ENCODE measurements at regions not wholly inside any gene's neighbourhood (a gene's known extent, or its start where the extent isn't known, plus 50 kb on each side); places are given as distances from the start of the nearest gene placed in this dataset.

DNA sequence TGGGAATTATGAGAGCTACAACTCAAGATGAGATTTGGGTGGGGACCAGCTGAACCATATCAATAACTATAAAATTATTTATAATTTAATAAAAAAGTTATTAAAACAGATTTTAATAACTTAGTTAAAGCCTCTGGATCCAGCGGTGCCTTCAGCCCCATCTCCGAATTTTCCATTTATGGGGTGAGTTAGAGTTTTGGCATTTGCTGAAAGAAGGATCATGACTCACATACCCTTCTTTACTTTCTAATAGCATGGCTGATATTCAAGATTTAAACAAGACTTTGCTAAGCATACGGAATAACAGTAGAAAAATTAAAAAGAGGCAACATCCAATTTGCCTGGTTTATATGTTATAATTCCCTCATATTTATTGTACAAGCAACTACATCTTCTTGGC, 94.5 kb downstream of the RDH14 start:
- DNase-seq (ENCODE audit: low read depth), result no peak

DNA sequence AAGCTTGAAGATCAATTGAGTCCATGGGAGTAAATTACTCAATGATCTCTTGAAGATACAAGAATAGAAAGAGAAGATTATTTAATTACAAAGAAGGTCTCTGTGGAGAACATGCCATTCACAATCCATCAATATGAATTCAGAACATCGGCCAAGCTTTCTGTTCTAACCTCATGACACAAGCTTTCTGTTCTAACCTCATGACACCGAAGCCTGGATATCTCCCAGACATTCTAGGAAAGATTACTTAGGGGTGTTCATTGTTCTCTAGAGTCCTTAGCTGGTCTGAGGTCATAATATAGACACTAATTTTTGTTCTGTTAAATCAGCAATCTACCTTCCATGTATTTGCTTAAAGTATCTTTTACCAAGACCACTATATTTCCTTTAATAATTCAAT, 95.5 kb downstream of the RDH14 start:
- no peak for DNase-seq (ENCODE audit: low read depth)

DNA sequence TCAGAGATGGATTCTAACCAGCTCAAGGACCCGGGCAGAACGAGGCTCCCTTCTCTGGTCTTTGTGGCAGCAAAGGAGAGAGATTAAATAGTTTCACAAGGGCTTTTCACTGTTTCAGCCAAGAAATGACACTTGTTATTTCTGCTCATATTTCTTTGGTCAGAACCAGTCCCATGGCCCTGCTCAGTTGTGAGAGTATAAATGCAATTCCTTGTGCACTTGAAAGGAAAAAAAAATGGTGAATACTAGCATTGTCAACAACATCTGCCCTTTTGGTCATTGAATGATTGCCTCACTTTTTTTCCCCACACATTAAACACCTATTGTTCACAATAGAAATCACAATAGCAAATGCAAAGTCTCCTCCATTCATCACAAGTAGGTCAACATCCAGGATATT, 104.4 kb downstream of the RDH14 start:
- DNase-seq (ENCODE audit: low read depth), result no peak

DNA sequence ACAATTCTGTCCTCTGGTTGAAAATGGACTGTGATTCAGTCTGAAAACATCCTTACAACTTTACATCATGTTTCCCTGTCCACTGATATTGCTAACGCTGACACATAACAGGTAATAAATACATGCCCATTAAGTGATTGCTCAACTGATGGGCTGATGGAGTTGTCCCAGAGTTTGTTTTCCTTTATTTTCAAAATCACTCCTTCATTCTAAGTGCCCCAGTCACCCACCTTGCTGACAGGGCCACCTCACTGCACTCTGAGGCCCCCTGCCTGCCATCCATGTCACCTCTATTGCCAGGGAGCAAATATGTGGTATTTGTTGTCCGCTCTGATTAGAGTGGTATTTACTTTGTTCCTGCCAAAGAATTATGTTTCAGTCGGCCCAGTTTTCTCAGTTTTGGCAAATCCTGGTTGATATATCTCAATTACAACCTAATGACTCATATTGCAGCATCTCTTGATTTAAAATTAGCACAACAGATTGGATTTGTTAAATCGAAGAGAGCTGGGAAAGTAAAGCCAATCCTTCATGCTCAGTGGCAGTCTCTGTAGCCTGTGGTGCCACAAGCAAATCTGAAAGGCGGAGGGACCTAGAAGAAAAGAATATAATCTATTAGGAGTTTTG, 105.1 kb downstream of the RDH14 start:
- peak; percentile 37 for DNase-seq (ENCODE audit: low read depth)

DNA sequence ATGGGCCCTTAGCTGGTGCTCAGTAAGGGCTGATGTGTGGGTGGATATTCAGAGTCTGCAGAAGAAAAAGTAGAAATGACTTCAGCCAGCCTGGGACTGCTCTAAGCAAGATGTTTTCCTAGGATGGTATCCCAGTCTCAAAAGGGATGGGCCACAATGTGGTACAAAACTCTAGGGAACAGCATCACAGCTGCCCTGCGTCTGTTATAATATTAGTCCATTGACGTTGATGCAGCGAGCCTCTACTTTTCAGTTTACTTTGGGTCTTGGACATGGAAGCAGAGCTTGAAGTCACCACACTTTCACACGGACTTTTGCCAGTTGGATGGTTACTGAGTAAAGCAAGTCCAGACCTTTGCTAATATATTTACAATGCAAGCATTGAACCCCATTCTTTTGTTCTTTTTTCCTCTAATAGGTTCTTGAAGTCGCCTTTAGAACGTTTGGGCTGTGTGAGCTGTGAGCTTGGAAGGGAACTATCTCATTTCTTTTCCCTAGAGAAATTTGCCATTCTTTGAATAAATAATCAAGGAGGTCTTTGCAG, 105.7 kb downstream of the RDH14 start:
- no peak for DNase-seq (ENCODE audit: low read depth)

DNA sequence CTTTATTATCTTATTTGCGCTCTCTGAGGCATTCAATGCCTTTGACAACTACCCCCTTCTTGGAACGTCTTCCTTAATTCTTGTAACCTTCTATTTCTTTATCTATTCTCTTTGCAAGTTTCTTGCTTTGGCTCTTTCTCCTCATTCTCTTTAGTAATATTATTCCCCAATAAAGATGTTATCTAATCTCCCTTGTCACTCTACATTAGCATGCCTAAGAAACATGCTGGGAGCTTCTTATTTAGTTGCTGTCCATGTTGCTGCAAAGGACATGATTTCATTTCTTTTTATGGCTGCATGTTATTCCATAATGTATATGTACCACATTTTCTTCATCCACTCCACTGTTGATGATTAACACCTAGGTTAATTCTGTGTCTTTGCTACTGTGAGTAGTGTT, 113.7 kb downstream of the RDH14 start:
- DNase-seq (ENCODE audit: low read depth), result no peak

DNA sequence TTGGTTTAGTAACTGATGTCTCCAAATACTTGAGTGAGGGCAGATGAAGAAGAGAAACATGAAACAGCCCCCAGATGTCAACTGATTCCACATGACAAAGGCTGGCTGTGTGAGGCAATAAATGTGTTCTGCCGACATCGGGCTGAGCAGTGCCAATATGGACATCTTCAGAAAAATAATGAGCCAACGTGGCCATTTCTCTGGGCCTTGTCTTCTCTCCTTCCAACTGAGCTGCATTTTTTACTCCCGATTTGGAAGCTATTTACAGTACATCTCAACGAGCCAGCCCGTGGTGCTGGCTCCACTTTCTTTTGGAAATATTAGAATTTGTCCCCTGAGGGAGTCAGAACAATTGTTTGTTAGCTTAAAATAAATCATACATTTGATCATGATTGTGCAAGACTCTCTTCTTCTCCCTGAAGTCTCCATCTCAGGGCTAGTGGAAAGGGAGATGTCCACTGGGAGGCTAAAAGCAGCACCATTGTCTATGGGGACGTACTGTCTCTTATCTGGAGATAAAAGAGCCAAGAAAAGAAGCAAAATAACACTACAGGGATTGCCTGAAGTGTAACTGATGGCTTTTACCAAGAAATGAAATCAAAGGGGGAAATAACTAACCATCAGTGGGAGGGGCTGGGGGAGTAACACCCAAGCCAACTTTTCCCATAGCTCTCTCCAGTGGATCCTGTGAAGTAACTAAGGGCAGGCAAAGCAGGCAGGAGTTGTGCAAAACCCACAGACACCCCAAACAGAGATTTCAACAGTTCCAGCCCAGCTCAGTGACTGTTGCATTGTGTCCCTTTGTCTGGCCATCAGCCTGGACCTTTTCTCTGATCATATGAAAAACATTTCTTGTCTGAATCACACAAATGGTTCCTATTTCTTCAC, 114.8 kb downstream of the RDH14 start:
- no peak for DNase-seq (ENCODE audit: low read depth)

DNA sequence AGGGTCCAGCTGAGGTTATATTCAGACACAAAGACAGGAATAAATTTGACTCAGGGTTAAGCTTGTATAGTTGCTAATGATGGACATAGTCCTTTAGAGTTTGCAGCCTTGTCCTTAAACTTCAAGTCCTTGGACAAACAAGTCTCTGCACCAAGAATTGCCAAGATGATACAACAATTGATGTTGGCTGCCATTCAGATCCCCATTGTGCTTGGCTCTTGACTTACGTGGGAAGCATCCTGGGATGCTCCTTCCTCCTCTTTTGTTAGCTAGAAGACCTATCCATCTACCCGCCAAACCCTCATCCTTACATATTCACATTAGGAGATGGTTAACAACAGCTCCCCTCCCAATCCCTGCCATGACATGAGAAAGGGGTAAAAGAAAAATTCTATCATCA, 115.6 kb downstream of the RDH14 start:
- DNase-seq (ENCODE audit: low read depth), result no peak

DNA sequence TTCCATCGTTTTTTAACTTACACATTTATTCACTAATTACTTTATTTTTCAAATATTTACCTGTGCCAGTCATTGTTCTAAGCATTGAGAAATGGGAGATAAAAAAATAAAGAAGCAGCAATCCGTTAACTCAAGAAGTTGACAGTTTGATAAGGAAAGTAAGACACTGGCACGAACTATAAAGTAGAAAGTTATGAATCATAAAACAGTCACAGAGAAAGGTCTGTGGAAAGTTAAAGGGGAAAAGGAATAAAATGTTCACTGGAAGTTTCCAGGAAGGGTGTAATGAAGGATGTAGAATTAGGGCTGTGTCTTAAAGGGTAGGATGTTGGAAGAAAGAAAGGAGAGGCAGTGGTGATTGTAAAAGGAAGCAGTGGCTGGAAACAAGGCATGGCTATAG, 118.9 kb downstream of the RDH14 start:
- DNase-seq (ENCODE audit: low read depth), result no peak

DNA sequence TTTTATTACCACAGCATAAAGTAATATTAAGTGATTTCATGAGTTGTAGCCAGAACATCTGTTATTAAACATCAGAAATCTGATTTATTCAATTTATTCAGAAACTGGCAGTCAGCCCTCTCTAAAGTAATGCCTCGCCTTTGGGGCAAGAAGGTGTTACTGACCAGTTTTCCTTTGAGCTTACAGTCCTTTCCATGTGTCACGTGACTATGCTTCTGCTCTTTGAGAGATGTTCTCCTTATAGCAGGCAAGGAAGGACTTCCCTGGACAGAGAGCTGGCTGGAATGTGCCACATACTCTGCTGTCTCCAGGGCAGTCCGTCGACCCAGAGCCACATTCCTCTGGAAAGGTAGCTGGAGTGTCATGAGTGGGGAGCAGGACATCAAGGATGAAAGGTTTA, 119.7 kb downstream of the RDH14 start:
- no peak for DNase-seq (ENCODE audit: low read depth)

DNA sequence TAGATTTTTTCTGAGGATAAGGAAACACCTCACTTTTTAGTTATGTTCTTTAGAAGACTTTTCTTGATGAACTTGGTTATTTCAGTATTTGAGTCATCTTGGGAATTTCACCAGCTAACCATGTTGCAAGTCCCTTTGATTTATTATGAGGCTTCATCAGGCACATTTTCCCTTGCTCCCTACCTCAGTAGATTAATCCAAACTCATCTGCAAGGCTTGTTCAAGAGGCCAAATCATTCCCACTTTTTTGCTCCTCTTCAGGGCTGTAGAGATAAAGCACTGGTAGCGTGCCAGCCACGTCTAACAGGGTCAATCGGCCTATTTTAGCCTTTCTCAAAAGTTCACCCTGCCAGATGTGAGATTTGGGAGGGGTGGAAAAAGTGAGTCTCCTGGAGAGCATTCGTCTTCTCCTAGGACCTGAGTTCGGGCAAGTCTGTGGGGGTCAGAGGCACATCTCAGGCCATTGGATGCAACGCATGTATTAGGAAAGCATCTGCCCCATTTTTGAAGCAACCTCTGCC, 120.3 kb downstream of the RDH14 start:
- no peak for DNase-seq (ENCODE audit: low read depth)

DNA sequence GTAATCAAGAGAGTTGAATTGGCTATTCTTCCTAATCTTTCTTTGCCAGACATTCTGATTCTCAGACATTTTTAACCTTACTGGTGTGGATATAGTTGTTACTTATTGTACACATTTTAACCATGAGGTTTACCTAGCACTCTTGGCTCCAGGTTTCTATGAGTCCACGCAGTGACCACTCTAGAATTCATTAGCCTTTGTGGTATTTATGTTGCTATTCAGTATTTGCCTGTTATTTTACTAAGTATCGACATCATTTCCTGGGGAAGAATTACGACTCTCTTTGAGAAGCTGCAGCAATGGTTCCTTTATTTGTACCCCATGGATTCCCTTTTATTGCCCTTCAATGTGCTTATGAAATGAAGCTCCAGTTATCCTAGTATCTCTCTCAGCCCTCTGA, 120.7 kb downstream of the RDH14 start:
- no peak for DNase-seq (ENCODE audit: low read depth)

DNA sequence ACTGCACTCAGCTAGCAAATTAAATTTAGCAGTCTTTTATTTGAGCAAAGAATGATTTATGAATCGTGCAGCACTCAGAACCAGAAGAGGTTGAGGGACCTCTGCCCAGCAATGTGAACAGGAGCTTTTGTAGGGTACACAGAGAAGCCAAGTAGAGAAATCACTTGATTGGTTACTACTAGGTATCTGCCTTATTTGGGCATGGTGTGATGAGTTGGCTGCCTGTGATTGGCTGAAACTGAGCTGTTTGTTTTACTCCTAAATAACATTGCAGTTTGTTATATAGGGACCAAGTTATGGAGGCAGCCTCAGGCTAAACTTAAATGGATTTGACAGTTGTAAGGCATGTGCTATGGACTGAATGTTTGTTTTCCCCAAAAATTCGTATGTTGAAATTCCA, 122.5 kb downstream of the RDH14 start:
- no peak for DNase-seq (ENCODE audit: low read depth)

DNA sequence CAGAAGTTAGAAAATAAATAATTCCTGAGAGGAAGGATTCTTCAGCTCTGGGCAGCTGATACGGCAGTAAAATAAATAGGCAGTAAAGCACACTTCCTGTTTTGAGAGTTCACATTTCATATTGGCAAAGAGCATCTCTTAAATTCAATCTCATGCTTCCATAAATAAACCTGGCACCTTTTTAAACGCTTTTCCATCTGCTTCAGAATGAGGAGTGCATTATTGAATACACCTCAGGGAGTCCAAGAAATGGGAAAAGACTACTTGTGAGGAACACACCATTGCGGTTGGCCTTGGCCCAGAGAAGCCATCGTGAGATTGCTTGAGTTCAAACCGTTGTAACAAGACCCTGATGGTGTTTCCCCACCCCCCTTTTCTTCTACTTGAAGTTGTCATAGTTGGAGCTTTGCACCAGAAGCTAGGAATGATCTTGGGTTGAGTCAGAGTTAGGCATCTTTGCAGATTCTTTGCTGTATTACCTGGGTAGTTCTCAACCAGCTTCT, 123.9 kb downstream of the RDH14 start:
- DNase-seq (ENCODE audit: low read depth), result no peak

DNA sequence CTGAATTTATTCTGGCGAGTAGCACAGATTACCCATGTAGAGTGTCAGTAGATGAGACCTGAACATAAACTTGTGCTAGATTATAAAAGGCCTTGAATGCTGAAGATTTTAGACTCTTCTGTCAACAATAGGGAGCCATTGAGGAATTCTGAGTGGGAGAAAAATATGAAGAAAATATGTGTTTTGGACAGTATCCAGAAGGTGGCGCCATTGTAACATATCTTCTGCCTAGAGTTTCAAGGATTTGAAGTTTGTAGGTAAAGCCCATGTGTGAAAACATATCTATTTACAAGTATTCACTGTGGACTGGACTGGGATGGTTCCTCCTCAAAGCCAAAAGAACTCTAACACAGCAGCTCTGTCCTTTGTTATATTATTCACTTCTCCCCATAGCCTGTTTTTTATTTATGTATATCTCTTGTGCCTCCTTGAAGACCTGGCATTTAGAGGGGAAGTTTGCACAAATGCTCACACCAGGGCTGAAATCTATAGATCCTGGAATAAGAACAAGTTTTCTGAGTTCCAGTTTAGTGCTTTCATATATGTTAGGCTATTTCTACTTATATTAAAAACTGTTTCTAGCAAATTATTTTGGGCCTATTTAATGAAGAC, 124.9 kb downstream of the RDH14 start:
- no peak for DNase-seq (ENCODE audit: low read depth)

DNA sequence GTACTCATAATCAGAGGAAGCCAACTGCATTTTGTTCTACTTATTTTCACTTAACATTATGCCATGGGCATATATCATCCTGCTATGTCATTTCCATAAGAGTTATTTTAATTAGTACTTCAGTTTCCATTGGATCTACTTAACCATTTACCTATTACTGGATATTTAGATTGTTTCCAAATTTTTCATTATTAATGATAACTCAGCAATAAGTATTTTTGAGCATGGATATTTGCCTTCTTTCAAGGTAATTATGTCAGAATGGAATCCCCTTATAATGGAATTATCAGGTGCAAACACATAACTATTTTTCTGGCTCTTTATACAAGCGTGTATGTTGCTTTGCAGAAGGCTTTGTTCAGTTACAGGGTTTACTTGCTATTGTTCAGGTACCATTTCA, 126.6 kb downstream of the RDH14 start:
- DNase-seq (ENCODE audit: low read depth), result no peak

DNA sequence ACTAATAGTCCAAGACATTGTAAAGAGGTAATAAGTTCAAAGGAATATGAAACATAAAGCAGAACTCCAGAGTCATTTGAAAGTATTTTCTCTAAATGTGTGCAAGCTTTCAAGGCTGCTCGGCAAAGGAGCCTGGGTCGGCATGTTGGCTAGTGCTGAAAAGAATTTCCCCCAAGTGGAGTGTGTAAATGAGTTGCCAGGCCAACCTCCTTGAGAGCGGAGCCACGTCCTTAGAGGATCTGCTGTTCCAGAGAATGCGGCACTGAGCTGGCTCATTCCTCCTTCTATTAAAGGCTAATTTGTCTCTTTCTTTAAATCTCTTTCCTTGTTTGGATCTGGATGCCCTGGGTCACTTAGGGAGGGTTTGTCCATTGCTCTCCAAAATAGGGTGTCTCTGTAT, 127.5 kb downstream of the RDH14 start:
- no peak for DNase-seq (ENCODE audit: low read depth)

DNA sequence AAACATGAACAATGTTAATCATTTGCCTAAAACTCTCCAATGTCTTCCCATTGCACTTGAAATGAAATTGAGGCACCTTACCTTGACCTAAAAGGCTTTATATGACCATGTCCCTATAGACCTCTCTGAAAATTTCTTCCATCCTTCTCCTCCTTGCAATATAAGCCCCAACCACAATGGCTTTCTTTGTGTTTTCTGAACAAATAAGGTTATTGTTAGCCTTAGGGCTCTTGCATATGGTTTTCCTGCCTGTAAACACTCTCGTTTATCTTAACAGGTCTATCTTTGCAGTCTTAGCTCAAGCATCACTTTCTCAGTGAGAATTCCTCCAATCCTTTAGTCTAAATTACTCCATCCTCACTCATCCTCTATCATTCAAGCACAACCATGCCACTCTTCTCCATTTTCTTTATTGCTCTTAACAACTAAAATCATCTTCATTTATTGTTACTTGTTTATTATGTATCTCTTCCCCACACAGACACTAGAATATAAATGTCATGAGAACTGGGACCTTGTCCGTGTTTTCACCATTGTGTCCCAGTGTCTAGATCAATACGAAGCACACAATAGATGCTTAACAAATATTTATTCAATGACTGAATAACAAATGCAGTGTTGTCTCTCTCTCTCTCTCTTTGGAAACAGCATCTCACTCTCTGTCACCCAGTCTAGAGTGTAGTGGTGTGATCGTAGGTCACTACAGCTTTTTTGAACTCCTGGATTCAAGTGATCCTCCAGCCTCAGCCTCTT, 129.3 kb downstream of the RDH14 start:
- DNase-seq (ENCODE audit: low read depth), result no peak

DNA sequence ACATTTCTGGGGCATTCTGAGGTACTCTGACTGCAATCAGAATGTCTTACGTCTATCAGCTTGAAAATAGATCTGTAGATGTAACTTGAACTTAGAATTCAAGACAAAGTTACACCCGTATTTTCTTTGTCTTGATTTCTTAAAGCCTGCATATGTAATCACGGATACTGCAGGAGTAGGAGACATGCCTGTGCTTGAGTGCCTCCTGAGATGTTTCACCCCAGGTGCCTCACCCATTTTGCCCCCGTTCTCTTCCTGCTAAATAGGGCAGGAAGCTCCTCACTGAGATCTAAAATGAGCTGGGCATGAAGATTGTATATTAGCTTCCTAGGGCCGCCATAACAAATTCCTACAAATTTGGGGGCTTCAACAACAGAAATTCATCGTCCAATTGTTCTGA, 131.9 kb downstream of the RDH14 start:
- no peak for DNase-seq (ENCODE audit: low read depth)

DNA sequence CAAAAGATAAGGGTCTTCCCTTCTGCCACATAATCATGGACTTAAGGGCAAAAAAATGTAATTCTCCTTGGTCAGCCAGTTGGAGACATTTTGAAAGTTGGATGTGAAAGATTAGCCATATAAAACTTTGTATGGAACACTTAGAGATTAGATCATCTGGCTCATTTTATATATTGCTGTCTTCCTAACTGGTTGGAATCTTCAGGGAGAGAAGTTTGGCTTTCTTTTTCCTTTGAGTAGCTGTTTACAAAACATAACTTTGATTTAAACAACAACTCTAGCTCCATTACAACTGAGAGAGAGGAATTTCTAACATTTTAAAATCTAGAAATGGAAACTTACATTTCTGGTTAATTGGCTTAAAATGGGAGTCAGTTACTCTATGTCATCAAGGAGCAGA, 132.7 kb downstream of the RDH14 start:
- DNase-seq (ENCODE audit: low read depth), result no peak

DNA sequence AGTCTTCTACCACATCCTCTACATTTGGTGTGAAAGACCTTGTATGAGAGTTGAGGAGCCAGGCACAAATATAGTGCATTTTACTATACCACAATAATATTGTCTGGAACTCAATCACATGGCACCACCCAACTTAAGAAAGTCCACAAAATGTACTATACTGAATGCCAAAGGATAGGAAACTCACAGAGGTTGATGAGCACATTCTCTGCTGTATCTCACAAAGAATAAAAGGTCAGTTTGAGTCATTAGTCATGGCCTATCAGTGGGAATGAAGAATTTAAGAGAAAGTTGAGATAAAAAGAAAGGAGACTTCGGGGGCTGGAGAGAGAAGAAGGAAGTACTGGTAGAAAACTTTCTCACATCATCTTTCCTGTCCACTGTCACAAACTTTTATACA, 134.3 kb downstream of the RDH14 start:
- DNase-seq (ENCODE audit: low read depth), result no peak

DNA sequence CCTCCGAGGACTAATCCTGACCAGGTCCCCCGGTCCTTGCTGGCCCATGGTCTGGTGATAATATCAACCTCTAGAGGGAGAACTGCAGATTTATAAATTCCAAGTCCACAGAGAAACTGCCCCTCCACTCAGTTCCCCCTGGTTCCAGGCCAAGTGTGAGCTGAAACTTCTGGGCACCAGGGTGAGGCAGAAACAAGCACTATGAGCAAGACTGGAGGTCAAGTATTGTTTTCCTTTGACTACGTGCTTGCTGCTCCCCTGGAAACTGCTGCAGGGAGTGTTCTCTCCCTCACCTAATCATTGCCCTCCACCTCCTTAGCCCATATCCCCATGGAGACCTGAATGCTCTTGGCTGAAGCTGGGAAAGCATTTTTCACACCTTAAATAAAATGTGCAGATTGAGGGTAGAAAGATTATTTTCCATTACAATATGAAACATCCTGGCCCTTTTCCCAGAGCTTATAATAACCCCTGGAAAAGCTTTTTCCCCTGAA, 135.2 kb downstream of the RDH14 start:
- no peak for DNase-seq (ENCODE audit: low read depth)

All from fibroblast of the conjunctiva (primary cell).